ENCODE measurements at regions not wholly inside any gene's neighbourhood (a gene's known extent, or its start where the extent isn't known, plus 50 kb on each side); places are given as distances from the start of the nearest gene placed in this dataset.
"Not testable (repeated sequence)": the region's sequence is repeated elsewhere in the genome, so short reads cannot be mapped to it uniquely, and the experiment has no call there.

GRCh38 chr6:92329208-92329847 lies 1090.0 kb downstream of the EPHA7 start:
- no peak for DNase-seq (ENCODE audit: low read depth in 2 of 3, low spot score in 1 of 3)

DNA sequence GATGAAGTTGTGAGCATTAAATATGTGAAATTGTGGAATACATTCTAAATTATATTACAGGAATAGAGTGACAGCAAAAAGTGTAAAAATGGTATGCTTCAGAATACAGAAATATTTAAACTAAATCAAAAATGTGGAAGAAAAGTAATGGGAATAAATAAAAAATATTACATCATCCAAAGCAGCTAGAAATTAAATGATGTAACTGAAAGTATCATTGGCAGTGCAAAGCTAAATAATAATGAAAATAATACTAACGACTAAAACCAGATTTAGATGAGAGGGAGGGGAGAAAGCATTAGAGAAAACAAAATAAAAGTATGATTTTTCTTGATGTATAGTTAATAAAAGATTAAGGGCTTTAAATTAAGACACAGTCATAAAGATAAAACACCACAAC lies 1104.0 kb downstream of the EPHA7 start:
- DNase-seq (ENCODE audit: low read depth in 2 of 3, low spot score in 1 of 3) = no peak

DNA sequence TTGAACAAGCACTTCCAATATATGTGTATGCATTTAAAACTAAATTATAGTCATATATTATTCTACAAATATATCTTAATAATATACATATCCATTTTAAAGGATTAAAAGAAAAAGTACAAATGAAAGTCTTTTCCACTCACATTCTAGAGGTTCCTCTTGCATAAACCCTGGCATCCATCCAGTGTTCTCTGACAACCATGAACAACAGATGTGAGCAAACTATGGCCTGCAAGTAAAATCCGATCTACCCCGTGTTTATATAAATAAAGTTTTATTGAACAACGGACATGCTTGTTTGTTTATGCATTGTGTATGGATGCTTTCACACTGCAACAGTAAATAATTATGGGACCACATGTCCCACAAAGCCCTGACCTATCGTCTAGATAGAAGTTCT lies 1122.3 kb downstream of the EPHA7 start:
- no peak for DNase-seq (ENCODE audit: low read depth in 2 of 3, low spot score in 1 of 3)

GRCh38 chr6:92292067-92292466 lies 1127.3 kb downstream of the EPHA7 start:
- no peak for DNase-seq (ENCODE audit: low read depth in 2 of 3, low spot score in 1 of 3)

DNA sequence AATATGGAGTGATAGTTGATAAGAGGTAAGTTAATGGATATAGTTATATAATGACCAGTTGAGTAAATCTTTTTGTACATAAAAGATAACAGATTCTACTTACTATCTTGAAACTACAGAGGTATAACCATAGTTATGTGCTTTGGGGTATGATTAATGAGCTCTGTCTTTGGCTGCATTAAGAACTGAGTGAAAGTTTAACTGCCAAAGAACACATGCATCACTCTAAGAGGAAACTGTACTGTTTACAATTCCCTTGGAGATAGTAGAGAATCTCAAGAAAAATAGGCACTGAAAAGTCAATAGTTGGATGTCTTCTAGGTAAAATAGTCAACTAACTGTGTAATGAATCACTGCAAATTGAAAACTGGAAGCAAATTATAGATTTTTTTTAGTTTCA lies 1129.5 kb downstream of the EPHA7 start:
- no peak for DNase-seq (ENCODE audit: low read depth in 2 of 3, low spot score in 1 of 3)

GRCh38 chr6:92281571-92282076 lies 1137.7 kb downstream of the EPHA7 start:
- no peak for DNase-seq (ENCODE audit: low read depth in 2 of 3, low spot score in 1 of 3)

DNA sequence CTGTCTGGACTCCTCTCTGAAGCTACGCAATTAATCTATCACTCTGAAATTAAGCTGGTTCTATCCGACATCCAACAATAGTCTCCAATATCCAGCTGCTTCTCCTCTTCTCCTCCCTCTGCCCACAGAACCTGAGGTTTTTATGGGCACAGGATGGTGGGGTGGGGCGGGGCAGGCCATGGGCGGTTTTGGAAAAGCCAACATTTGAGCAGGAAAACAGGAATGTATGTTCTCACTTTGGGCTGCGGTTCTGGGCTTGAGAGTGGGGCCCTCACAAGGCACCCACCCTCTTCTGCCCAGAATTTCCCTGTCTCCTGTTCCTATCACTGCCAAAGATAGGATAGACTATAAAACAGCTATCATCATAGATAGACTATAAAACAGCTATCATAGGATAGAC lies 1144.2 kb downstream of the EPHA7 start:
- DNase-seq (ENCODE audit: low read depth in 2 of 3, low spot score in 1 of 3) = no peak

- DNase-seq (ENCODE audit: low read depth in 2 of 3, low spot score in 1 of 3) = no peak
These were observed 1144.8 kb downstream of the EPHA7 start for GRCh38 chr6:92274588-92274987.

GRCh38 chr6:92273694-92274093 lies 1145.7 kb downstream of the EPHA7 start:
- no peak for DNase-seq (ENCODE audit: low read depth in 2 of 3, low spot score in 1 of 3)

DNA sequence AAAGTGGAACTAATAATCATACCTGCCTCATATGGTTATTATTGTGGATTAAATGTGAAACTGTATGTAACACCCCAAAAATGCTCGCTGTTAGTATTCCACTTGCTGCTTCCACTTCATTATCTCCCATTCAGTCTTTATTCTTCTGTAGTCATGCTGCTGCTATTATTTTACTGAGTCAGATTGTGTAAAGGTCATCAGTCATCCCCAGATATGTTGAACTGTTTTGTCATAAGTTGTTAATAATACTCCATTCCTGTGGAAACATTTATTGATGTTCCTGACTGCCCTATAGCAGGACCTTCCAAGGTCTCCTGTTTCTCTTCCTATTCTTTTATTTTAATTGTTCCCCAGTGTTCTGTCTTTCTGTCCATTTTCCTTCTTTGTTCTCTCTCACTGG lies 1148.3 kb downstream of the EPHA7 start:
- no peak for DNase-seq (ENCODE audit: low read depth in 2 of 3, low spot score in 1 of 3)

GRCh38 chr6:92270365-92270764 lies 1149.0 kb downstream of the EPHA7 start:
- DNase-seq (ENCODE audit: low read depth in 2 of 3, low spot score in 1 of 3) = no peak

DNA sequence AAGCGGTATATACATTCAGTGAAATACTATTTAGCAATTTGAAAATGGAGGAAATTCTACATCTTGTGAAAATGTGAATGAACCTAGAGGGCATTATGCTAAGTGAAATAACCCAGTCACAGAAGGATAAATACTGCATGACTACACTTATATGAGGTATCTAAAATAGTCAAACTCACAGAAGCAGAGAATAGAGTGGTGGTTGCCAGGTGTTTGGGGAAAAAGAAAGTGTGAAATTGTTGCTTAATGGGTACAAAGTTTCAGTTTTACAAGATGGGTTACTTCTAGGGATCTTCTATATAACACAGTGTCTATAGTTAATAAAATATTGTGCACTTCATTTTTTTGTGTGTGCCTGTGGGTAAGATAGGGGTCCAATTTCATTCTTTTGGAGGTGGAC lies 1152.0 kb downstream of the EPHA7 start:
- no peak for DNase-seq (ENCODE audit: low read depth in 2 of 3, low spot score in 1 of 3)

GRCh38 chr6:92263864-92264263 lies 1155.5 kb downstream of the EPHA7 start:
- DNase-seq (ENCODE audit: low read depth in 2 of 3, low spot score in 1 of 3) = no peak

DNA sequence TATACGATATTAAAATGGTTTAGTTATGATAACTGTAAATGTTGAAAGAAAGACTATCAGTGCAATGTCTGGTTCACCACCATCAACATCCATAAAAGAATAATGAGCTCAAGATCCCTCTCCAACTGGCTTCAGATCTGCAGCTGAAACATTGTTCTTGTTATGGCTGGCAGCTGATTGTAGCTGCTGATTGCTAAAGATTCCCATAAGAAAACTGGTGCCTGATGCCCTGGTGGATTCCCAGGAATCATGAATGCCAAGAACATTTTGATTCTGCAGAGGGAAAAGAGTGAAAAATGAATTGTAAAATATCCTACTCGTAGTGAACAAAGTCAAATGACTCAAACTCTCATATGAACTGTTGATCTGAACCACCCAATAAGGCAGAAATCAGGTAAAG lies 1160.2 kb downstream of the EPHA7 start:
- no peak for DNase-seq (ENCODE audit: low read depth in 2 of 3, low spot score in 1 of 3)

- no peak for DNase-seq (ENCODE audit: low read depth in 2 of 3, low spot score in 1 of 3)
These were observed 1176.0 kb downstream of the EPHA7 start for GRCh38 chr6:92243315-92243714.

GRCh38 chr6:92231171-92231701 lies 1188.1 kb downstream of the EPHA7 start:
- no peak for DNase-seq (ENCODE audit: low read depth in 2 of 3, low spot score in 1 of 3)

DNA sequence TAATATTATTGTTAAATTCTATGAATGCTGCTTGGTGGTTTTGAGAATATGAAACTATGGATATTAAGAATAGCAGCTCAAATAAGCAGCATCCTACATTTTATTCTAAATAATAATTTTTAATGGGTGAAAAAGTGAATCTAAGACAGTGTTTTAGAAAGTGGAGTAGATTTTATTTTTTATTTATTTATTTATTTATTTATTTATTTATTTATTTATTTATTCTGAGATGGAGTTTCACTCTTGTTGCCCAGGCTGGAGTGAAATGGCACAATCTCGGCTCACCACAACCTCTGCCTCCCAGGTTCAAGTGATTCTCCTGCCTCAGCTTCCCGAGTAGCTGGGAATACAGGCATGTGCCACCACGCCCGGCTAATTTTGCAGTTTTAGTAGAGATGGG lies 1199.4 kb downstream of the EPHA7 start:
- not testable (repeated sequence) for DNase-seq (ENCODE audit: low read depth in 2 of 3, low spot score in 1 of 3)

- no peak for DNase-seq (ENCODE audit: low read depth in 2 of 3, low spot score in 1 of 3)
These were observed 1202.6 kb downstream of the EPHA7 start for GRCh38 chr6:92216717-92217116.

DNA sequence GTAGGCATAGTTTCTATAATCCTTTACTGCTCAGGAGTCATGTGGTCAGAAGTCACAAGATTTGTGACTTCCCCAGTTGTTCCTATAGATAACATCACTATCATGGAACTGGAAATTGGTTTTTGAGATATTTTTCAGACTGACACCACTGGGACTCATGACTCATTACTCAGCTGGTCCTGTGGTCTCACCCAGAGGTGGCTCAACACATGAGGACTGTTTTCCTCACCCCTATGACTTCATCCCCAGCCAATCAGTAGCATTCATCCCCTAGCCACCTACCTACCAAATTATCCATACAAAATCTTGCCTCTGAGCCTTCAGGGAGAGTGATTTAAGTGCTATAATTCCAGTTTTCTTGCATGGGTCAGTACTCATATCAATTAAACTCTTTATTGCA lies 1217.7 kb downstream of the EPHA7 start:
- no peak for DNase-seq (ENCODE audit: low read depth in 2 of 3, low spot score in 1 of 3)

- no peak for DNase-seq (ENCODE audit: low read depth in 2 of 3, low spot score in 1 of 3)
These were observed 1223.0 kb downstream of the EPHA7 start for GRCh38 chr6:92196325-92196724.

GRCh38 chr6:92195796-92196195 lies 1223.6 kb downstream of the EPHA7 start:
- no peak for DNase-seq (ENCODE audit: low read depth in 2 of 3, low spot score in 1 of 3)

GRCh38 chr6:92188016-92188415 lies 1231.3 kb downstream of the EPHA7 start:
- no peak for DNase-seq (ENCODE audit: low read depth in 2 of 3, low spot score in 1 of 3)

- no peak for DNase-seq (ENCODE audit: low read depth in 2 of 3, low spot score in 1 of 3)
These were observed 1234.4 kb downstream of the EPHA7 start for GRCh38 chr6:92184933-92185332.

All from stimulated activated CD4-positive, alpha-beta T cell treated with anti-CD3 and anti-CD28 coated beads, Interleukin-12 subunit alpha, Interleukin-12 subunit beta, amount 100 ng/mL, for 48 hours (primary cell).